CD14-positive monocyte (primary cell): ENCODE measurements at regions not wholly inside any gene's neighbourhood (a gene's known extent, or its start where the extent isn't known, plus 50 kb on each side); places are given as distances from the start of the nearest gene placed in this dataset.

Experiments used
- DNase-seq, 3 donors: peaks; one replicate each; pipeline ENCODE4 v3.0.0-alpha.2; 2011 to 2022
- H2AFZ ChIP-seq: 2 replicates; pipeline ENCODE4 v1.6.0; 2012; ENCODE audit warnings: mild to moderate bottlenecking, low read depth, low read length, inconsistent platforms; ENCODE audit not compliant: insufficient read depth, poor library complexity, severe bottlenecking
- H3K27ac ChIP-seq, 2 donors: 1 replicate in 1 of 2; 2 replicates in 1 of 2; pipeline ENCODE4 v1.5.1; 2012 to 2013; ENCODE audit warnings: low read length in 2 of 2, control low read depth in 1 of 2, inconsistent platforms in 1 of 2, low read depth in 1 of 2, mild to moderate bottlenecking in 1 of 2
- H3K27me3 ChIP-seq, 2 donors: one replicate each; pipeline versions ENCODE4 v1.6.0 to v1.6.1; 2011 to 2013; ENCODE audit warnings: low read length in 2 of 2; ENCODE audit not compliant: control insufficient read depth in 2 of 2, insufficient read depth in 2 of 2
- H3K36me3 ChIP-seq, 2 donors: replicated peaks in 1 of 2; 1 replicate in 1 of 2; 2 replicates in 1 of 2; pipeline versions ENCODE4 v1.5.1 to v1.6.1; 2012 to 2013; ENCODE audit warnings: low read length in 2 of 2, control low read depth in 1 of 2, inconsistent platforms in 1 of 2, mild to moderate bottlenecking in 1 of 2; ENCODE audit not compliant: insufficient read depth in 2 of 2, control insufficient read depth in 1 of 2
- H3K4me1 ChIP-seq, 2 donors: 1 replicate in 1 of 2; 2 replicates in 1 of 2; pipeline versions ENCODE4 v1.5.1 to v1.6.1; 2012 to 2013; ENCODE audit warnings: low read length in 2 of 2, control low read depth in 1 of 2, inconsistent platforms in 1 of 2, mild to moderate bottlenecking in 1 of 2, moderate library complexity in 1 of 2; ENCODE audit not compliant: insufficient read depth in 2 of 2, control insufficient read depth in 1 of 2
- H3K4me2 ChIP-seq: replicated peaks from 2 replicates; pipeline ENCODE3; 2012; ENCODE audit warnings: low read length, moderate library complexity, mild to moderate bottlenecking; ENCODE audit not compliant: poor library complexity, severe bottlenecking; ENCODE audit errors: extremely low read depth
- H3K4me3 ChIP-seq, 3 experiments: fragments of 200-600 bp in 1 of 3; sonication (generic) in 1 of 3; replicated peaks in 1 of 3; 1 replicate in 2 of 3; 2 replicates in 1 of 3; pipeline ENCODE4 v1.5.1; 2011 to 2013; ENCODE audit warnings: low read length in 3 of 3, mild to moderate bottlenecking in 3 of 3, control low read depth in 2 of 3, low read depth in 2 of 3, inconsistent platforms in 1 of 3, moderate library complexity in 1 of 3
- H3K79me2 ChIP-seq: 2 replicates; pipeline ENCODE4 v1.6.0; 2012; ENCODE audit warnings: mild to moderate bottlenecking, control low read depth, inconsistent platforms, low read length, moderate library complexity; ENCODE audit not compliant: insufficient read depth
- H3K9ac ChIP-seq: 2 replicates; pipeline ENCODE4 v1.6.0; 2017; ENCODE audit warnings: low read length, mild to moderate bottlenecking; ENCODE audit not compliant: insufficient read depth, poor library complexity, severe bottlenecking
- H3K9me3 ChIP-seq, 2 donors: replicated peaks in 1 of 2; 1 replicate in 1 of 2; 2 replicates in 1 of 2; pipeline versions ENCODE4 v1.5.1 to v1.6.1; 2012 to 2013; ENCODE audit warnings: low read length in 2 of 2, control low read depth in 1 of 2; ENCODE audit not compliant: control insufficient read depth in 1 of 2, insufficient read depth in 1 of 2
- H4K20me1 ChIP-seq: 2 replicates; pipeline ENCODE4 v1.6.0; 2012; ENCODE audit warnings: mild to moderate bottlenecking, low read length, control low read depth, moderate library complexity; ENCODE audit not compliant: insufficient read depth
- H3K27ac Mint-ChIP-seq, 7 donors: one replicate each; pipeline ENCODE4 v1.8.0; 2020; ENCODE audit warnings: mild to moderate bottlenecking in 7 of 7, mixed read lengths in 7 of 7, moderate library complexity in 6 of 7, inconsistent platforms in 2 of 7
- H3K27me3 Mint-ChIP-seq, 3 donors: one replicate each; pipeline ENCODE4 v1.8.0; 2021 to 2022; ENCODE audit warnings: low read depth in 3 of 3, mild to moderate bottlenecking in 3 of 3, mixed read lengths in 3 of 3, moderate library complexity in 3 of 3, inconsistent platforms in 1 of 3
- H3K36me3 Mint-ChIP-seq, 2 donors: one replicate each; pipeline ENCODE4 v1.8.0; 2020; ENCODE audit warnings: mixed read lengths in 2 of 2, inconsistent platforms in 1 of 2, mild to moderate bottlenecking in 1 of 2
- H3K4me1 Mint-ChIP-seq: one replicate; pipeline ENCODE4 v1.8.0; 2020; ENCODE audit warnings: mild to moderate bottlenecking, mixed read lengths
- H3K4me3 Mint-ChIP-seq, 2 donors: one replicate each; pipeline ENCODE4 v1.8.0; 2020; ENCODE audit warnings: mild to moderate bottlenecking in 2 of 2, mixed read lengths in 2 of 2, moderate library complexity in 1 of 2
- H3K9me3 Mint-ChIP-seq, 7 donors: one replicate each; pipeline ENCODE4 v1.8.0; 2020 to 2022; ENCODE audit warnings: mixed read lengths in 7 of 7, mild to moderate bottlenecking in 6 of 7, moderate library complexity in 6 of 7, inconsistent platforms in 2 of 7
- CTCF ChIP-seq: fragments of 200-600 bp; IDR thresholded peaks from one replicate; pipeline ENCODE4 v1.8.0; 2022; ENCODE audit warnings: antibody characterized with exemption, mild to moderate bottlenecking
- WGBS: methylation state at CpG from one replicate; pipeline ENCODE4 v1.1.5; 2013; ENCODE audit warnings: missing lambda C conversion rate; ENCODE audit not compliant: insufficient coverage; 5-methylcytosine and 5-hydroxymethylcytosine counted together
- intact Hi-C, 2 donors: fragments of 100-400 bp; cut with micrococcal nuclease; formaldehyde crosslinking; loops; one replicate each; pipeline versions ENCODE4 v1.15.0 to v1.15.1; 2023

GRCh38 chr15:70383856-70384255, 286.1 kb upstream of the TLE3 start:
- Histone ChIP-seq H3K79me2 (no peaks in the 10 kb centered on the region), H3K9ac (no peak overlapping the region), H3K36me3 (no peaks in the 10 kb centered on the region), H3K4me1 (no peaks in the 10 kb centered on the region), H3K9me3 (peaks cover 0 to 4% of the 10 kb centered on the region in 2 donors), H3K27ac (no peak overlapping the region), H3K27me3 (no peaks in the 10 kb centered on the region), H4K20me1 (no peaks in the 10 kb centered on the region), H3K4me2 (no peak overlapping the region), H3K4me3 (no peak overlapping the region), H2AFZ (no peak overlapping the region)
- 92% methylated on average over 4 of the region's 8 CpGs for WGBS
- peaks cover 15% of the 10 kb centered on the region for H3K4me1 Mint-ChIP-seq
- H3K27me3 Mint-ChIP-seq = peaks cover 1 to 4% (median 2%) of the 10 kb centered on the region in 3 donors
- intact Hi-C loops = no loop called here
- TF ChIP-seq CTCF = no peak
- no peak overlapping the region for H3K27ac Mint-ChIP-seq
- peaks cover 0 to 10% (median 8%) of the 10 kb centered on the region in 7 donors for H3K9me3 Mint-ChIP-seq
- no peak overlapping the region for H3K4me3 Mint-ChIP-seq
- no peak for DNase-seq
- no peaks in the 10 kb centered on the region for H3K36me3 Mint-ChIP-seq

- Histone ChIP-seq H3K4me1 (no peaks in the 10 kb centered on the region), H3K79me2 (no peaks in the 10 kb centered on the region), H3K4me3 (no peak overlapping the region), H3K36me3 (no peaks in the 10 kb centered on the region), H3K27me3 (no peaks in the 10 kb centered on the region), H2AFZ (no peak overlapping the region), H4K20me1 (no peaks in the 10 kb centered on the region), H3K4me2 (no peak overlapping the region), H3K27ac (no peak overlapping the region), H3K9ac (no peak overlapping the region), H3K9me3 (peaks cover 0 to 4% of the 10 kb centered on the region in 2 donors)
- intact Hi-C loops = no loop called here
- WGBS = 96% methylated on average over 8 of the region's 14 CpGs
- Mint-ChIP-seq H3K9me3 (peaks cover 0 to 10% (median 8%) of the 10 kb centered on the region in 7 donors), H3K27me3 (peaks cover 1 to 7% (median 4%) of the 10 kb centered on the region in 3 donors), H3K4me1 (peaks cover 15% of the 10 kb centered on the region), H3K4me3 (no peak overlapping the region), H3K36me3 (no peaks in the 10 kb centered on the region), H3K27ac (peak overlapping the region in 2 of 7 donors; percentile 12 to 73)
- TF ChIP-seq CTCF = no peak
- DNase-seq = peak in 1 of 3 donors; percentile 23
Observed at GRCh38 chr15:70382762-70383458, 285.2 kb upstream of the TLE3 start.
